ENCODE measurements at regions not wholly inside any gene's neighbourhood (a gene's known extent, or its start where the extent isn't known, plus 50 kb on each side); places are given as distances from the start of the nearest gene placed in this dataset.

GRCh38 chr18:26729449-26729848 lies 136.1 kb downstream of the AQP4 start:
- Mint-ChIP-seq H3K4me3 (no peak overlapping the region), H3K27ac (no peak overlapping the region), H3K9me3 (no peaks in the 10 kb centered on the region), H3K36me3 (ENCODE audit: low read depth) (no peaks in the 10 kb centered on the region), H3K27me3 (ENCODE audit: low read depth, poor library complexity) (peaks cover 33% of the 10 kb centered on the region), H3K4me1 (peaks cover 6% of the 10 kb centered on the region)
- DNase-seq: no peak
- TF ChIP-seq CTCF (IDR thresholded peaks at IDR 0.05): no peak

- TF ChIP-seq CTCF (IDR thresholded peaks at IDR 0.05): no peak
- H3K4me3 Mint-ChIP-seq: no peak overlapping the region
- H3K9me3 Mint-ChIP-seq: no peaks in the 10 kb centered on the region
- no peak for DNase-seq
- peaks cover 29% of the 10 kb centered on the region for H3K27me3 Mint-ChIP-seq (ENCODE audit: low read depth, poor library complexity)
- no peak overlapping the region for H3K27ac Mint-ChIP-seq
- peaks cover 2% of the 10 kb centered on the region for H3K4me1 Mint-ChIP-seq
- no peaks in the 10 kb centered on the region for H3K36me3 Mint-ChIP-seq (ENCODE audit: low read depth)
These were observed 136.5 kb downstream of the AQP4 start for GRCh38 chr18:26729008-26729407.

- Mint-ChIP-seq H3K36me3 (ENCODE audit: low read depth) (no peaks in the 10 kb centered on the region), H3K27me3 (ENCODE audit: low read depth, poor library complexity) (peaks cover 24% of the 10 kb centered on the region), H3K4me1 (no peaks in the 10 kb centered on the region), H3K9me3 (no peaks in the 10 kb centered on the region), H3K27ac (no peak overlapping the region), H3K4me3 (no peak overlapping the region)
- no peak for DNase-seq
- TF ChIP-seq CTCF (IDR thresholded peaks at IDR 0.05): no peak
These were observed 141.5 kb downstream of the AQP4 start for GRCh38 chr18:26723981-26724380.

GRCh38 chr18:26722565-26722931 lies 143.0 kb downstream of the AQP4 start:
- no peak overlapping the region for H3K27ac Mint-ChIP-seq
- TF ChIP-seq CTCF (IDR thresholded peaks at IDR 0.05): no peak
- no peak for DNase-seq
- H3K9me3 Mint-ChIP-seq: no peaks in the 10 kb centered on the region
- H3K4me3 Mint-ChIP-seq: no peak overlapping the region
- H3K27me3 Mint-ChIP-seq (ENCODE audit: low read depth, poor library complexity): peaks cover 22% of the 10 kb centered on the region
- no peaks in the 10 kb centered on the region for H3K36me3 Mint-ChIP-seq (ENCODE audit: low read depth)
- H3K4me1 Mint-ChIP-seq: no peaks in the 10 kb centered on the region

GRCh38 chr18:26721854-26722564 lies 143.5 kb downstream of the AQP4 start:
- no peak overlapping the region for H3K4me3 Mint-ChIP-seq
- DNase-seq: peak; percentile 9
- no peaks in the 10 kb centered on the region for H3K4me1 Mint-ChIP-seq
- H3K36me3 Mint-ChIP-seq (ENCODE audit: low read depth): no peaks in the 10 kb centered on the region
- no peak for TF ChIP-seq CTCF (IDR thresholded peaks at IDR 0.05)
- H3K27ac Mint-ChIP-seq: no peak overlapping the region
- no peaks in the 10 kb centered on the region for H3K9me3 Mint-ChIP-seq
- peaks cover 19% of the 10 kb centered on the region for H3K27me3 Mint-ChIP-seq (ENCODE audit: low read depth, poor library complexity)

- no peak overlapping the region for H3K27ac Mint-ChIP-seq
- H3K27me3 Mint-ChIP-seq (ENCODE audit: low read depth, poor library complexity): peaks cover 17% of the 10 kb centered on the region
- no peaks in the 10 kb centered on the region for H3K36me3 Mint-ChIP-seq (ENCODE audit: low read depth)
- TF ChIP-seq CTCF (IDR thresholded peaks at IDR 0.05): no peak
- no peak for DNase-seq
- H3K4me3 Mint-ChIP-seq: no peak overlapping the region
- no peaks in the 10 kb centered on the region for H3K4me1 Mint-ChIP-seq
- no peaks in the 10 kb centered on the region for H3K9me3 Mint-ChIP-seq
These were observed 145.6 kb downstream of the AQP4 start for GRCh38 chr18:26719896-26720295.

All from nephron progenitor cell (in vitro differentiated cells).